ENCODE measurements at regions not wholly inside any gene's neighbourhood (a gene's known extent, or its start where the extent isn't known, plus 50 kb on each side); places are given as distances from the start of the nearest gene placed in this dataset.

DNA sequence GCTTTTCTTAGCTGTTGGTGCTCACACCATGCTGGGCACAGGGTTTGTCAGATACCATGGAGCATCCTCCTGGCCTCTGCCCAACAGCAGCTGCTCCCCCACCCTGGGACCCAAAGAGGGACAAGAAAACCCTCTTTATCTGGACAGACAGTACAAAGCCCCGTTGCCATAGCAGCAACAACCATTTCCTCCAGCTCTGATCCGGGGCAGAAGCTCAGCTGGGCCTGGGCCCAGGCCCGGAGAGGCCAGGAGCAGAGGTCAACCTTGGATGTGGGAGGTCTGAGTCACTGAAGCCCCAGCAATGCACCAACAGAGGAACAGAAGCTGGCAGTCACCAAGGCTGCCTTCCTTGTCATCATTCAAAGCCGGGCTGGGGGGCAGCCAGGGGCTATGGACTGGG, 228.4 kb upstream of the POU3F1 start:
- ATAC-seq (ENCODE audit: insufficient number of reproducible peaks, low FRiP score, low read depth) (no peak), DNase-seq (ENCODE audit: low spot score) (no peak)
- Histone ChIP-seq H3K4me3 (no peak overlapping the region), H3K4me1 (ENCODE audit: control insufficient read depth in 1 of 2, low read depth in 2 of 2) (no peaks in the 10 kb centered on the region), H3K27ac (no peak overlapping the region), H3K36me3 (no peaks in the 10 kb centered on the region), H3K9me3 (peaks cover 8% of the 10 kb centered on the region), H3K27me3 (replicated peaks; ENCODE audit: insufficient read depth) (no peaks in the 10 kb centered on the region)
- no peak for TF ChIP-seq CTCF (IDR thresholded peaks at IDR 0.05)

GRCh38 chr1:38273196-38273804, 226.7 kb upstream of the POU3F1 start:
- Histone ChIP-seq H3K27ac (no peak overlapping the region), H3K27me3 (replicated peaks; ENCODE audit: insufficient read depth) (no peaks in the 10 kb centered on the region), H3K4me1 (ENCODE audit: control insufficient read depth in 1 of 2, low read depth in 2 of 2) (no peaks in the 10 kb centered on the region), H3K36me3 (no peaks in the 10 kb centered on the region), H3K9me3 (peaks cover under 1% of the 10 kb centered on the region), H3K4me3 (no peak overlapping the region)
- no peak for DNase-seq (ENCODE audit: low spot score)
- TF ChIP-seq CTCF (IDR thresholded peaks at IDR 0.05): no peak
- no peak for ATAC-seq (ENCODE audit: insufficient number of reproducible peaks, low FRiP score, low read depth)

DNA sequence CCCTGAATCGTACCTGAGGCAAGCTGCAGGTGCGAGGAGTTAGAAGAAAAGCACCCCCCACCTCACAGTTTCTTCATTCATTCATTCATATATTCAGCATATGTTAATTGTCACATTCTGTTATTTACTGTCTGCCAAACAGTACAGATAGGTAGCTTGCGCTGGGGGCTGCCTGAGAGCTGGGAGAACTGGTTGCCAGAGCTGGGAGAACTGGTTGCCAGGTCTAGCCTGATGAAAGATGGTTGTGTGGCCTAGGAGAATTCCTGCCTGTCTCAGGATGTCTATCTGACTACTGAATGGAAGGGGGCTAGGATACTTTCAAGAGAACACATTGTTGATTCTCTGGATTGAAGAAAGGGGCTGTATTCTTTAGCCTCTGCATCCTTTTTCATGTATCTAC, 225.9 kb upstream of the POU3F1 start:
- H3K4me3 ChIP-seq: no peak overlapping the region

GRCh38 chr1:38270849-38271633, 224.4 kb upstream of the POU3F1 start:
- no peak for DNase-seq (ENCODE audit: low spot score)
- H3K36me3 ChIP-seq: no peaks in the 10 kb centered on the region
- no peaks in the 10 kb centered on the region for H3K27me3 ChIP-seq (replicated peaks; ENCODE audit: insufficient read depth)
- H3K27ac ChIP-seq: no peak overlapping the region
- H3K9me3 ChIP-seq: no peaks in the 10 kb centered on the region
- no peak for TF ChIP-seq CTCF (IDR thresholded peaks at IDR 0.05)
- no peak overlapping the region for H3K4me3 ChIP-seq
- H3K4me1 ChIP-seq (ENCODE audit: control insufficient read depth in 1 of 2, low read depth in 2 of 2): no peaks in the 10 kb centered on the region
- ATAC-seq (ENCODE audit: insufficient number of reproducible peaks, low FRiP score, low read depth): no peak

More for the DNA sequence above, 225.9 kb upstream of the POU3F1 start:
- ATAC-seq (ENCODE audit: insufficient number of reproducible peaks, low FRiP score, low read depth): no peak
- H3K9me3 ChIP-seq: no peaks in the 10 kb centered on the region
- DNase-seq (ENCODE audit: low spot score): no peak
- TF ChIP-seq CTCF (IDR thresholded peaks at IDR 0.05): no peak
- H3K27ac ChIP-seq: no peak overlapping the region
- no peaks in the 10 kb centered on the region for H3K4me1 ChIP-seq (ENCODE audit: control insufficient read depth in 1 of 2, low read depth in 2 of 2)
- H3K36me3 ChIP-seq: no peaks in the 10 kb centered on the region
- H3K27me3 ChIP-seq (replicated peaks; ENCODE audit: insufficient read depth): no peaks in the 10 kb centered on the region

DNA sequence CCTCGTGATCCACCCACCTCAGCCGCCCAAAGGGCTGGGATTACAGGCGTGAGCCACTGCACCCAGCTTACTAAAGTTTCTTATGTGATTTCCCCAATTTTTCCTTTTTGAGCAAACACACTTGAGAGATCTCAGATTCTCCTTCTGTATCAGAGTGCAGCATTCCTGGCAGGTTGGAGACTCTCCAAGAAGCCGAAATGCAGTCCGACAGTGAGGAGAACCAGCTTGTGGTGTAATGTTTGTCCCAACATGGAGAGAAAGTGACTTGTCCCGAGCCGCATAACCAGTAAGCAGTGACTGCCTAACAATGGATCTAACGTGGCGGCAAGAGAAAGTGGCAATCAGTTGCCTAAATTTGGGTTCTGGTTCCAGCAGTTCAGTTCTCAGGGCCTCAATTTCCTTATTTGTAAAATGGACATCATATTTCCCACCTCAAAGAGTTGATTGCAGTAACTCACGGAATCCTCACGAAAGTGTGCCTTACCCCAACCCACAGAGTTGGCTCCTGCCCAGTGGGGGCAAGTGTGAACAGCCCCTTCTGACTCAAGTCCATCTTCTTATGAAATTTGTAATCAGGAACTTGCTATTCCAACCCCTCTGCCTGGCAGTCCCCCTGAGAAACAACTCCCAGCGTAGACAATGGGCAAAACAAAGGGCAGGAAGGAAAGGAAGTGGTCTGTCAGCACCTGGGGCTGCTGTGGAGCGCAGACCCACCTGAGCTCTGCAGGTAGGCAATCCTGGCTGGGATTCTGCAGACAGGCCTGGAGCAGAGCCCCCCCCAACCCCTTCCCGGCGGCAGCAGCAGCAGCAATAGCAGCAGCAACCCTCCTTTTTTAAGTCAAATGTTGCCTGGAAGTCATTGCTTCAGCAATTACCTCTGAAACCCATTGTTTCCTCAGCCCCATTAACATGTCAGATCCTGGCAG, 223.6 kb upstream of the POU3F1 start:
- no peak for DNase-seq (ENCODE audit: low spot score)
- H3K27me3 ChIP-seq (replicated peaks; ENCODE audit: insufficient read depth): no peaks in the 10 kb centered on the region
- no peak for ATAC-seq (ENCODE audit: insufficient number of reproducible peaks, low FRiP score, low read depth)
- no peaks in the 10 kb centered on the region for H3K4me1 ChIP-seq (ENCODE audit: control insufficient read depth in 1 of 2, low read depth in 2 of 2)
- H3K9me3 ChIP-seq: no peaks in the 10 kb centered on the region
- H3K27ac ChIP-seq: no peak overlapping the region
- H3K4me3 ChIP-seq: no peak overlapping the region
- no peaks in the 10 kb centered on the region for H3K36me3 ChIP-seq
- TF ChIP-seq CTCF (IDR thresholded peaks at IDR 0.05): no peak

All from thoracic aorta (tissue), 2 donors.